Hematopoietic multipotent progenitor cell treated with erythropoietin and hydrocortisone succinate and interleukin-3 and kit ligand, for 17 days (in vitro differentiated cells): ENCODE measurements at regions not wholly inside any gene's neighbourhood (a gene's known extent, or its start where the extent isn't known, plus 50 kb on each side); places are given as distances from the start of the nearest gene placed in this dataset.
A peak's percentile ranks its signal among the peaks of the same experiment; 100 is the strongest.

Source experiments
- DNase-seq: peaks from one replicate; pipeline ENCODE4 v3.0.0-alpha.2; 2015; ENCODE audit warnings: low spot score

DNA sequence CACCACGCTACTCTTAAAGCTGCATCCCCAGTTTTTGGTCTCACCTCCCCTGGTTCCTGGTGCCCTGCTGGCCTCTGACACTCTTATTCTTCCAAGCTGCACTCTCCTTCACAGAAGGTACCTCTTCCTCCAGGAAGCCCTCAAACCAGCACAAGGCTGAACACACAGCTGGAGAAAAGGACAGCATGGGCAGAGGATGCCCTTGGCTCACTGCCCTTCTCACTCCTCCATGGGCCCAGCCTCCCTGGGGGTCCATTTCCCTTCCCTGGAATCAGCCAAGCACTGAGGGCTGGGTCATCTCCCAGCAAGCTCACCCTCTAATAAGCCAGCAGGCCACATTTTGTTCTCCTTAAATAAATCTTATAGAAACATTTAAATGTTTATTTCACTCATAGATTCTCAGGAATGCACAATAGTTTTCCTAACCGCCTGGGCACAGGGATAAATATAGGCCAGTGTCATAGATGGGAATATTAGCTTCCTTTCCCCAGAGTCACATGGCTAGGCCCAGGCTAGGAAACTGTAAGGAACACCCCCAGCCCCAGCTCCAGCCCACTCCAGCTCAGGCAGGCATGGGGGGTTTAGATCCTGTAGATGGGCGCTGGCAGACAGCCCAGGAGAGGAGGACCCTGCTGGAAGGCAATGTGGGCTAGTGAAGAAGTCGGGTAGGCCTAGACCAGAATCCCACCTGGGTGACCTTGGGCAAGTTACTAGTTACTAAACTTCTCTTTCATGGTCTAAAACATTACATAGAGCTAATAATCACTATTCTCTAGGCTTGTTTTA lies 51.5 kb downstream of the IRAG1 start:
- DNase-seq: no peak

DNA sequence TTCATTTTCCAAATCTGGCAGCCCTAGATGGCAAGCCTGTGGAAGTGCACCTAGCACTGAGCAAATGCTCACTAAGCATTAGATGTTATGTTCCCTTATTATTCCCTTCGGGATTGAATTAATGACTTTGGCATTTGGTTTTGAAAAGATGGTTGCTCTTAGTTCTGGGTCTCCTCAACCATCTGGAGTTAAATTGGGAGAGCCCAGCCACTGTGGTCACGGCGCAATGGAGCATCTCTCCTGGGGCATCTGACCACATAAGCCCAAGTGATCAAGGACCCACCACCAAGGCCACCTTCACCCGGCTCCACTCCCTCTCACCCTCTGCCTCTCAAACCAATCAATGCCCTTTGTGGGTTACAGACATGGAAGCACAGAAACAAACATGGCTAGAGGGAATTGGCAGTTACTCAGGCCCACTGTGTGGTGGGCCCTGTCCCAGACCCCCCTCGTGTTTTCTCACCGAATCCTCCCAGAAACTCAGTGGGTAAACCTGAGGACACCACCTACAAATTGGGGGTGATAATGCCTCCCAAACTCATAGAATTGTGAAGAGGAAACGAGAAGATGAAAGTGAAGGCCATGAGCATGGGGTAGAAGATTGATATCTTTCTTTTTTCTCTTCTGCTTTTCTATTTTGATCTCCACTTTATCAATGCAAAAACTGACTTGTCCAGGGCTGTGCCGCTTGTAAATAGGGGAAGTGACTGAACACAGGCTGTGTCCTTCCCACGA lies 52.2 kb downstream of the IRAG1 start:
- DNase-seq: no peak

DNA sequence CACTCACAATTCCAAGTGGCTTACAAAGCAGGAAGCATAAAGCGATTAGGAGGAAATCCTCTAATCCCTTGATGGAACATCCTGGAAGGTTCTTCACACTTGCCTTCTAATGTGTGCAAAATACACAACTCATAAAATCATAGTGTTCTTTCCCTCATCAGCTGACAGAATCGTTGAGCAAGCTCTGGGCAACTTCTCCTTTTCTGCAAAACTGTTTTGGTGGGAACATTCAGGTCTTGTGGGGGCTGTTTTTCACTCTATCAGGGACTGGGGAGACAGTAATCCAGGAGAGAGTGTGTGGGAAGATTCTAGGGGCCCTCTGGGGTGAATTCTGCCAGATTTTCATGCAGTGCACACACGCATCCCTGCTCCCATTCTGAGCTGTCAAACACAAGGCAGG lies 53.2 kb downstream of the IRAG1 start:
- DNase-seq: no peak

DNA sequence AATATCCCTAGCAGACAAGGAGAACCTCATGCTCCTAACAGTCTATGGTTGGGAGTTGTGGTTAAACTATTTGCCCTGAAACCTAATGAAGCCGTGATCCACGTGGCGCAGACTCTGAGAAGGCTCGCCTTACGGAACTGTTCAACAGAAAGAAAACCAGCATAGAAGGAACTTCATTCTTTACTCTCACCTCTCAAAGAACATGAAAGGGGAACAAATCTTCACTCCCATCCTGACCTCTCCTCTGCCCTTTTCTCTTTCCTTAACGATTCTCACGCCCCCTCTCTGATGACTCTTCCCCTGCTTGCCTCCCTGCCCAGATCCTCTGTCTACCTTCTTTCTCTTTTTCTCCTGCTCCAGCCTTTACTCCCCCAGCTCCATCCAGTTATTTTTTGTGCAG lies 54.2 kb downstream of the IRAG1 start:
- no peak for DNase-seq

DNA sequence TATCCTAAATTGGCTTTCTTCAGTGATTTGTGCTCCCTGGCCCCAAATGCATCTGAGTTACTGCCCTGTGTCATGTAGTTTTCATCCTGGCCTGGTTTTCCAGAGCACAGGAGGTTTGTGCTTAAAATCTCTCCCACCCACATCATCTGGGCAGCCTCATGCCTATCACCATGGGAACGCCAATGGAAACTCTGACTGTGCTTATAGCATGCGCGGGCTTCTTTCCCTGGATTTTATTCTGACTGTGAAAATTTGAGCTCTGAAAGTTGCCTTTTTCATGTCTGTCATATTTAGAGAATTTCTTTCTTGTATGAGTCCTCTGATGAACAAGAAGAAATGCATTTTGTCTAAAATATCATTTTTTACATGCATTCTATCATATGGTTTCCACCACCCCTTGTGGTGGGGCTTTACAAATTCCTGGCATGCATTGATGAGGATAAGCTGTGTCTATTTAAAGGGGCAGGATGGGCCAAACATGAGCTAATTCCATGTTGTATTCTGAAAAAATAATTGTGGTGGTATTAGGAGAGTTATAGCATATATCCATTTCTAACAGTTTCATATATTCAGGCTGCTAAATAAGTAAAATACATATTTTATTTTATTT lies 55.1 kb downstream of the IRAG1 start:
- no peak for DNase-seq

DNA sequence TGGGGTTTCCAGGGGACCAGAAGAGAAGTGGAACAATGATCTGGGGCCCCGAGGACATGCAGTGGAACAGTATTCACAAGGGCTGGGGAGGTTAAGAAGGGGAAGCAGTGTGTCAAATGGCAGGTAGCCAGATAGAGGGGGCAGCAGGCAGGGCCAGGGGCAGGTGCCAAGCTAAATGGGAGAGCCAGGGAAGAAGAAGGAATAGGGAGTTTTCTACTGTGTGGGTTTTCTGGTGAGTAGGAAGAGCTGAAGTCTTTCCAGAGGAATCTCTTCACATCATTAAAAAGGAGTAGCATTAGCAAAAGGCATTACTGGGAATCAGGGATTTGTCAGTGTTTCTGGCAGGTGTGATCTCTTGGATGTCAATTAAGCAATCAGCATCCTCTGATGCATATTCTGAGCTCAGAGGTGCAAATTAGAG lies 55.8 kb downstream of the IRAG1 start:
- DNase-seq: no peak

DNA sequence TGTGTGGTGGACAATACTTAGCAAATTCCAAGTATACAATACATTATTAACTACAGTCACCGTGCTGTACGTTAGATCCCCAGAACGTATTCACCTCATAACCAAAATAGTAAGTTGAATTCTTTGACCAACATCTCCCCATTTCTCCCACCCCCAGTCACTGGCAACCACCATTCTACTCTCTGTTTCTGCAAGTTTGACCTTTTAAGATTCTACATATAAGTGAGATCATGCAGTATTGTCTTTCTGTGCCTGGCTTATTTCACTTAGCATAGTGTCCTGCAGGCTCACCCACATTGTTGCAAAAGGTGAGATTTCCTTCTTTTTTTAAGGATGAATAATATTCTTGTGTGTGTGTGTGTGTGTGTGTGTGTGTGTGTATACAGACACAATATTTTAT lies 59.1 kb downstream of the IRAG1 start:
- DNase-seq: no peak

DNA sequence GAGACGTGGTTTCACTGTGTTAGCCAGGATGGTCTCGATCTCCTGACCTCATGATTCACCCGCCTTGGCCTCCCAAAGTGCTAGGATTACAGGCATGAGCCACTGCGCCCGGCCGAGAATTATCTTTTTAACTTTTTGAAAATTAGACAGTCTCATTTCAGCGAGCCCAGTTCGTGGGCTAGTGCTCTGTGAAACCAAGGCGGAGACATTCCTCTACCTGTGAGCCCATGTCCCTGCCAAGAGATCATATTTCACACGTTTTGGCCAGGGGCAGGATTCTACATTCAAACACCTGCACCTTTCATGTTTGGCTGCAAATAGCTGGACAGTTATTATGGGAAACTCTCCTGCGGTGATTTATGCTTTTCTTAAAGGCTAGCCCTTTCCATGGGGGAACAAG lies 60.3 kb downstream of the IRAG1 start:
- DNase-seq: no peak

DNA sequence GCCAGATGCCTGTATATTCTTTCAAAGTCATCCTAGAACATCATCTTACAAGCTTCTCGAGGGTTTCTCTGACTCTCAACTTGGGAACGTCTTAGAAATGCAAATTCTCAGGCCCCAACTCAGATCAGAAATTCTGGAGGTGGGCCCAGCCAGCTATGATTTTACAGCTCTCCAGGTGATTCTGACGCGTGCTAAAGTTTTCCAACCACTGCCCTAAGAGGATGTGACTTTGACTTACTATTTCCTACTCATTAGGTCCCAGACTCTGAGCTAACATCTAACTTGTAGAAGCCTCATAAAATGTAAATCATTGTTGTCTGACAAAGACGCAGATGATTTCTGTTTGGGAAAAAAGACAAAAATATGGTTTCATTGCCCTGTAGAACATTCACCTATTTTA lies 61.1 kb downstream of the IRAG1 start:
- DNase-seq: no peak

DNA sequence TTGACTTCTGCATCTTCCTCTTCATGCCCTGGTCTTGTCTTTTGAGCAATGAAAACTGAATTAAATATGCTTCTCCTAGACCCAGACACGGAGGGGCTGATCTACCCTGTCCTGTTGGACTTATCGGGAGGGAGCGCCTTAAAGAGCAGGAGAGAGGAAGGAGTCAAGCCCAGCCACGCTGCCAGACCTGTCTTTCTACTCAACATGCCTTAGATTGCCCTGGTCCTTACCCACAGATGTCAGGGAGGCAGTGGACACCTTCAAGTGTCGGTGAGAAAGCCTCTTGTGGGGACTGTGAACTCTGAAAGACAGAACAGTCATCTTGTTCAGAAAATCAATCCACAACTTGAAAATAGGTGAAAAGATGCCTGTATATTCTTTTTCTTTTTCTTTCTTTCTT lies 61.8 kb downstream of the IRAG1 start:
- DNase-seq: no peak

DNA sequence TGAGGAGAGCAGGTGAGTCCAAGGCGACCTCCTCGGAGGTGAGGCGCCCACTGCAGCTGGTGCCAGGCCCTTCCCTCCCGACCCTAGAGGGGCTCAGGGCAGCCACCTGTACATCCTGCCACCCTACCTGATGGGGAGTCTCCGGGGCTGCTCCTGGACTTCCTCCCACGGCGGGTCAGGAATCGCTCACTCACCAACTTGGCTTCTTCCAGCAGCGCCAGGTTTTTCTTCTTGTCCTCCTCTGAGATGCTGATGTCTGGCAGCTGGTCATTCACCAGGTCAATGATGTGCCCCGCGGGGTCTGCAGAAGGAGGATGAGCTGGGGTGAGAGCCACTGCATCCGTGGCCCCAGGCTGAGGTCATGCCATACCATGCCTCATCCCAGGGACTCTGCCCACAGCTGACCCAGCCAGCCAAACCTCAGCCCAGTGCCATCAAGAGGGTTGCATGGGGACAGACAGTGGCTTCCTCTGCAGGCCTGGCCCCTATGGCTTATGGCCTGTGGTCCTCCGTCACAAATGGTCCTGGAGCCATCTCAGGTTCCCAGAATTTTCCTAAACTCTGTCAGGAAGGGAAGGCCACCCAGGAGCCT lies 61.0 kb upstream of the LYVE1 start:
- DNase-seq: no peak

DNA sequence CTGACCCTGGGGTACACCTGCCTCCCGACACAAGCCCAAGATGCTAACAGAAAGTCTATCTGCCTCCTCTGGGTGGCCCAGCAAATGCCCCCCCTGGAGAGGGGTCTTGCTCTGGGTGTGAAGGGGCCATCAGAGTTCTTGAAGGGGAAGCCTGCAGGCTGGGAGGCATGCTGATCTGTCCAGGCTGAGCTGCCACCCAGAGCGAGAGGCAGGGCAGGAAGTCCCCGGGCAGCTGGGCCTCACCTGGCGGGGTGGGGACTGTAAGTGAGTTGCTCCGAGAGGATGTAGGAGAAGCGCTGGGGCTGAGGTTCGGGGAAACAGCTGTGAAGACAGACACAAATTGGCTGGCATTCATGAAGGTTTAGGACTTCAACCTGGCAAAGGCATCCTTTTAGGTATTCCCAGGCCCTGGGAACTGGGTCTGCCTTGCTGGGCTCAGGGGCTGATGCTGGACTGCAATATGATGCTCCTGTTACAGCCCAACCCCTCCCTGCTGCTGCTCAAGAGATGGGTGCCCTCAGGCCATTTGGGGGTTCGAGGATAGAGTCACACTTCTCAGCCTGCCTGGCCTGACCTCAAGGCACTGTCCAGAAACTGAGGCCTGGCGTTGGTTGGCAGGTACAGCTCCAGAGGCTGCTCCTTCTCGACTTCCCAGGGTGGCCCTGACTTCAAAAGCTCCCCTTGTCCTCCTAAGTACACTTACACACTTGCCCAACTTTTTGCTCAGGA lies 60.2 kb upstream of the LYVE1 start:
- no peak for DNase-seq

DNA sequence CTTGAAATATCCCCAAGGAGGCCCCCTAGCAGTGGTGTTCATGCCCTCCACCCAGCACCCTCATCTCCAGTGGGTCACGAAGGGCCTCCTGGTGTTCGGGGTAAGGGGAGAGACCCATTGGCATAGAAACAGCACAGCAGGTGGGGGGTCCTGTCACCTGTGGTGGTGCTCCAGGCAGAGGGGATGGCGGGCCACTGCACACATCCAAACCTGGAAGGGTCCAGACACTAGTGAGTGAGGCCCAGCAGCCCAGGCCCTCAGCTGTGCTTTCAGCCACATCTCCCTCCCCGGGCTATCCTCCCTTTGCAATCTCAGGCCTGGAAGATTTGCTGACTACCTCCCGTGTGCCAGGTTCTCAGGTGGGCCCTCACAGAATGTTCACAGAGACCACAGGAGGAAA lies 59.4 kb upstream of the LYVE1 start:
- no peak for DNase-seq

DNA sequence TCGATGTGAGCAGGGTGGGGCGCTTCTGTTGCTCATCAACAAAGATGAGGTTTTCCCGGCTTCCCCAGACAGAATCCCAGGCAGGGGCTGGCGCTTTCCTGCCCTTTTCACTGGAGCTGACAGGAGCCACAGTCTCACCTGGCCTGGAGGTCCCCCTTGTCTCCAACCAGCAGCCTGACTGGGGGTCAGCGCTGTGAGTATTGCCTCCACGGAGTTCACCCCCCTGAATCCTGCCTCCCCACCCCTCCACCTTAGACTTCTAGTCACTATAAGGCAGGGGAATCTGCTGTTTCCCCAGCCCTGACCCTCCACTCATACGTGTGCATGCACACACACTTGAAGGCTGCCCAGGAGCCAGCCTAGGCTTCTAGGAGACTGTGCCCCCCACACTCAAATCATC lies 58.8 kb upstream of the LYVE1 start:
- no peak for DNase-seq

DNA sequence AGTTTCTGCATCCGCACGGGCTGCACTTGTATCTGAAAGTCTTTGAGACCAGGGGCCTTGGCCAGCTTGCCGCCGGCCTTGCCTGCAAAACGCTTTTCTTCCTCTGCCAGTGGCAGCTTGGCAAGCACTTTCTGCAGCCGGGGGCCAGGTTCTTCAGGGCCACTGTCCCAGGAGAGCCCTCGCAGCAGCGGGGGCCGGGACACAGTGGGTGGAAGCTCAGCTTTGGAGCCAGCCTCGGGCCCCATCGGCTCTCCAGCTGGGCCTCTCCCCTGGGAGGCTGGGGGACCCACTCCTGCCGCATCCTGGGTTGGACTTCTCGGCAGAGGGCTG lies 57.5 kb upstream of the LYVE1 start:
- no peak for DNase-seq

DNA sequence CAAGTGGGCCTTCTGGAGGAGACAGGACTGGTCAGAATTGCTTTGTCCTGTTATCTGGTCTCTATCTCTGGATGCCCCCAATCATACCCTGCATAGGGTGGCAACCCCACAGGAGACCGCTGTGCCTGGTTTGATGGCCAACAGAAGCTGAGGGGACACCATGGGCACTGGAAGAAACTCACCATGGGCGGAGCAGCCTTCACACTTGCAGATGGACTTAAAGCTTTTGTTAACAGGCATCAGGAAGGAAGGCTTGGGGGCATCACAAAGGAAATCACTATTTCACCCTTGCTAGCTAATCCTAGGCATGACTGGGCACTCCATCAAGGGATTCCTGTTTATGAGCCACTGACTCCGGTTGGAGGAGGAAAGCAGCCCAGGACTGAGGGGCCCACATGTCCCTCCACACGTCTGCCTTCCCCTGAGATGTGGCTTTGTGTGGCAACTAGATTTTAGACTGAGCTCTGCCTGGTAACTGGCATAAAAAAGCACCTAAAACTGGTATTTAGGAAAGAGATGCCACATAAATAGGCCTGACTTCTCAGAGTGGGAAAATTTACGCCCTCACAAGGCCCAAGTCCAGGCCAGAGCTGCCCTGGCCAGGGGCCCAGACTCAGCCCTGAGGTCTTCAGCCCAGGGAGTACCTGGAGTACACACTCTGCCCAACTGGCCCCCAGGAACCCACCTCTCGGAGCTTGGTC lies 57.0 kb upstream of the LYVE1 start:
- DNase-seq: no peak

DNA sequence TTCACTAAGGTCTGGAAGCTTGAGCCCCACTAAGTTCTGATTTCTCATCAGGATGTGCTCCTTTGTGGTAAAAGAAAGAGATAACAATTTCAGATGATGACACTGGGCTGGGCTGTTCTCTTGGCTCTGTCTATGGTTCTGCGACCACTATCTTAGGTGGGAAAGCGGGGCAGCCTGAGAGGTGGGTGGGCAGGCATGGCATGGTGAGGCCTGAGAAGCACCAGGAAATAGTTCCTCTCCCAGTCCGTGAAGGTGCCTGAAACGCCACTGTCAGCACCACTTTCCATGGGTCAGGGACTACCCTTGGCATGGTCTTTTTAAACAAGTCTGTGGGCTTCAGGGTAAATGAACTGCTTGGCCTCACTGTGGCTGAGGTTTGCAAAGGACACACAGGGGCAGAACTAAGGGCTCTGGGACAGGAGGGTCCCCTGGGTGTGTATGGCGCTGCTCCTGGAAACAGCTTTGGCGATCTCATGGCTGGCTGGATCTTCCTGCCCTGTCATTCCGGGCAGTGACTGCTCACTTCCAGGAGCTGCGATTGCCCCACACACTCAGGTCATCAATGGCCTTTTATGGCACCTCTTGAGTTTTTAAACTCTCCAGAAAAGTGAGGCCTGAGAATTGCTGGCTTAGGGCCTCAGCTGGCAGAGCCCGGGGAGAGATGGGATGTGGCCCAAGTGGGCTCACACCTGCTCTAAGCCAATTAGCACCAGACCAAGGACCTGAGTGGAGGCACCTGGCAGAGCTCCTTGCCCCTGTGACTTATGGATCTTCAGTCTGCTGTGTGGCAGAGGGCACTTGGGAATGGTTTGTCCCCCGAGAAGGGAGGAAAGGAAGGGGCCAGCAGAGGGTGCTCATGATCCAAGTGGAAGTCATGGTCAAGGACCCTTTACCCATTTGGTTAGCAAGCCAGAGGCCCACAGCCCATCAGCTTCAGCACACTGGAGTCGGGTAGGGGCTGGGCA lies 55.6 kb upstream of the LYVE1 start:
- DNase-seq: peak; percentile 9

DNA sequence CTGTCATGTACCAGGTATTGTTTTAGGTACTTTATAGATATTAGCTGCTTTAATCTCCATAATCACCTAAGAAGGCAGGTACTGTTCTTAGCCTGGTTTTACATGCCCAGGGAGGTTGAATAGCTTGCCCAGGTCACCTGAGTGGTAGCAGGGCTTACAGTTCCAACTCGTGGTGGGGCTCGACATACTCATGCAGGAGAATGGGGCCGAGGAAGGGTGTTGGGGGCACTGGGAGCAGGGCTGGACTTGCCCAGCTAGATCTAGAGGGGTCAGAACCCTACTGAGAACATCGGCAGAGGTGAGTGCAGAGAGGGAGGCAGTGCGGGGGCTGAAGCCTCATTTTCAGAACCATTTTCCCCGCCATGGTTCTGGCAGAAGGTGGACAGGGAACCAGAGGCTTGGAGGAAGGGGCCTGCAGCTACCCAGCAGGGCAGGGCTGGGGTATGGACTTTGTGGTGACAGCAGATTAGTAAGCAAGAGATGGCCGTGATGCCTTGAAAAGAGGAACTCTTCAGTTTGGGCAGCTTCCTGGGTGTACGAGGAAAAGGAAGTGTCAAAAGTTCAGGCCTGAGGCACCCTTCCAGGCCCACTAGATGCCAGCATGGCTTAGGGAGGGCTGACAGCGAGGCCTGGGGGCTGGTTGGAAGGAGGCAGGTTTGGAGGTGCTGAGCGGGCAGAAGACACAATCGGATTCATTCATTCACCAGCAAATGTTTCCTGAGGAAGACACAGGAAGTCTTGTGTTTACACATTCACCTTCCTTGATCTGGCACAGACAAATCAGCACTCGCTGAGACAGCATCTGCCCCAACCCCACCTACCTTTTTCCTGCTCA lies 54.7 kb upstream of the LYVE1 start:
- DNase-seq: no peak

DNA sequence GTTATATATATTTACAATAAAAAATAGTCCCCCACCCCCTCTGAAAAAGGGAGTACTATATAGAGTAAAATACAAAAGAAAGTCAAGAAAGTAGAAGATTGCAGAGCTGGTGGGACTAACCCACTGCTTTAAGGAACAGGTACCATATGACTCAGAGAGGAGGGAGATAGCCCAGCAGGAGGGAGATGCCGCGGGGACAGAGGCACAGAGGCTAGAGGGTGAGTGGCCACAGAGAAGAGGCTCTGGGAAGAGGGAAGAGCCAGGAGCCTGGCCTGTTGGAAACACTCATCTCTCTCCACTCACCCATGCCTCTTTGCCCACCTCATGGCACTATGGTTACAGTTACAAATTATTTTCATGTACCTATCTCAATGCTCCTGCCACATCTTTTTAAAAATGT lies 53.6 kb upstream of the LYVE1 start:
- no peak for DNase-seq
